HEK293 (cell line): ENCODE measurements at regions not wholly inside any gene's neighbourhood (a gene's known extent, or its start where the extent isn't known, plus 50 kb on each side); places are given as distances from the start of the nearest gene placed in this dataset.

Experiments used
- KLF7 ChIP-seq: fragments of 450-650 bp; formaldehyde crosslinking; IDR thresholded peaks from 2 replicates; pipeline ENCODE4 v1.5.1; 2016; ENCODE audit warnings: missing biosample characterization, missing genetic modification characterization, borderline replicate concordance
- ZNF114 ChIP-seq: fragments of 450-650 bp; formaldehyde crosslinking; IDR thresholded peaks from 2 replicates; pipeline ENCODE4 v1.5.0; 2017; ENCODE audit warnings: missing biosample characterization, missing genetic modification characterization
- ZNF600 ChIP-seq: fragments of 450-650 bp; formaldehyde crosslinking; IDR thresholded peaks from 2 replicates; pipeline ENCODE4 v1.5.1; 2016; ENCODE audit warnings: missing biosample characterization, missing genetic modification characterization
- ZNF843 ChIP-seq: fragments of 450-650 bp; formaldehyde crosslinking; IDR thresholded peaks from 2 replicates; pipeline ENCODE4 v1.5.1; 2016; ENCODE audit warnings: missing biosample characterization, missing genetic modification characterization
- ZSCAN30 ChIP-seq: fragments of 450-650 bp; IDR thresholded peaks from 2 replicates; pipeline ENCODE4 v1.5.1; 2018; ENCODE audit warnings: missing biosample characterization, mild to moderate bottlenecking, missing genetic modification characterization, moderate library complexity
- TF ChIP-seq, protein P1 (sequence below): fragments of 450-650 bp; formaldehyde crosslinking; IDR thresholded peaks from 2 replicates; pipeline ENCODE4 v1.5.1; 2016; ENCODE audit warnings: missing biosample characterization, missing genetic modification characterization, low read depth
- TF ChIP-seq, protein P2 (sequence below): fragments of 450-650 bp; formaldehyde crosslinking; IDR thresholded peaks from 2 replicates; pipeline ENCODE4 v1.5.1; 2016; ENCODE audit warnings: missing biosample characterization, missing genetic modification characterization

DNA sequence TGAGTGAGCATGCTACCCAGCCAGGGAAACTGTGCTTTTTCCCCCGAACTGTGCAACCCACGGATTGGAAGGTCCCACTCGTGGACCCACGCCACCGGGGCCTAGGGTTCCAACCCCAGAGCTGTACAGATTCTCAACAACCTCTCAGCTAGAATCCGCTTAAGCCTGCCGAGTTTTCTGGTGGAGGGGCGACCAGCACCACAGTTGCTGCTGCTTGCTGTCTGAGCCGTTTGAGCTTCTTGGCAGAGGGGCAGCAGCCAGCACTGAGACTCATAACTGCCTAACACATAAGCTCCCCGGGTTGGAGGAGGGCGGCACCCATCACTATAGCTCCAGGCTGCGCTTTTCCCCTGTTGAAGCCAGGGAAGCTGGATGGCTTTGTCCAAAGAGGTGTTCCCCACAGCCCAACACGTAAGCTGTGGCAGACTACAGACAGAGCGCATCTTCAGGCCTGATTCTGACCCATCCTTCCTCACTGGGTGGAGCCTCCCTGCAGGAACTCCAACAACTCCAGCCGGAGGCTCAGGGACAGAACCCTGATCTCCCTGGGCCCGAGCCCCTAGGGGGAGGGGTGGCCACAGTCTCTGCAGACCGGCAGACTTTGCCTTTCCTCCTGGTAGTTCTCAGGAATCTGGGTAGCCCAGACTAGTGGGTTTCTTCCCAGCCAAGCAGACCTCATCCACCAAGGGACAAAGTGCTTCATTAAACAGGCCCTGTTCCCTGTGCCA lies 871.6 kb downstream of the SLITRK6 start:
- TF ChIP-seq, protein P1, sequence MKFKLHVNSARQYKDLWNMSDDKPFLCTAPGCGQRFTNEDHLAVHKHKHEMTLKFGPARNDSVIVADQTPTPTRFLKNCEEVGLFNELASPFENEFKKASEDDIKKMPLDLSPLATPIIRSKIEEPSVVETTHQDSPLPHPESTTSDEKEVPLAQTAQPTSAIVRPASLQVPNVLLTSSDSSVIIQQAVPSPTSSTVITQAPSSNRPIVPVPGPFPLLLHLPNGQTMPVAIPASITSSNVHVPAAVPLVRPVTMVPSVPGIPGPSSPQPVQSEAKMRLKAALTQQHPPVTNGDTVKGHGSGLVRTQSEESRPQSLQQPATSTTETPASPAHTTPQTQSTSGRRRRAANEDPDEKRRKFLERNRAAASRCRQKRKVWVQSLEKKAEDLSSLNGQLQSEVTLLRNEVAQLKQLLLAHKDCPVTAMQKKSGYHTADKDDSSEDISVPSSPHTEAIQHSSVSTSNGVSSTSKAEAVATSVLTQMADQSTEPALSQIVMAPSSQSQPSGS (tag by site-specific recombination), result no peak
- TF ChIP-seq, protein P2, sequence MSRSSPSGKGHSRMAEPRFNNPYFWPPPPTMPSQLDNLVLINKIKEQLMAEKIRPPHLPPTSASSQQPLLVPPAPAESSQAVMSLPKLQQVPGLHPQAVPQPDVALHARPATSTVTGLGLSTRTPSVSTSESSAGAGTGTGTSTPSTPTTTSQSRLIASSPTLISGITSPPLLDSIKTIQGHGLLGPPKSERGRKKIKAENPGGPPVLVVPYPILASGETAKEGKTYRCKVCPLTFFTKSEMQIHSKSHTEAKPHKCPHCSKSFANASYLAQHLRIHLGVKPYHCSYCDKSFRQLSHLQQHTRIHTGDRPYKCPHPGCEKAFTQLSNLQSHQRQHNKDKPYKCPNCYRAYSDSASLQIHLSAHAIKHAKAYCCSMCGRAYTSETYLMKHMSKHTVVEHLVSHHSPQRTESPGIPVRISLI (tag by site-specific recombination), result no peak
- no peak for TF ChIP-seq ZNF114 (tag by site-specific recombination)
- no peak for TF ChIP-seq ZSCAN30 (tag by site-specific recombination)
- no peak for TF ChIP-seq KLF7
- TF ChIP-seq ZNF600 (tag by site-specific recombination), result no peak
- TF ChIP-seq ZNF843 (tag by site-specific recombination), result no peak
